WTC11 (cell line): ENCODE measurements at regions not wholly inside any gene's neighbourhood (a gene's known extent, or its start where the extent isn't known, plus 50 kb on each side); places are given as distances from the start of the nearest gene placed in this dataset.

Experiments
- ESRRA ChIP-seq: sonication (generic); formaldehyde crosslinking; IDR thresholded peaks from 2 replicates; pipeline ENCODE4 v1.8.1; 2022; ENCODE audit warnings: mild to moderate bottlenecking, missing genetic modification reagents, borderline replicate concordance
- MXD4 ChIP-seq: fragments of 250-450 bp; sonication (Bioruptor Pico); IDR thresholded peaks from 2 replicates; pipeline ENCODE4 v1.8.0; 2021; ENCODE audit warnings: mild to moderate bottlenecking, moderate library complexity, borderline replicate concordance
- NFYB ChIP-seq: sonication (generic); formaldehyde crosslinking; conservative IDR thresholded peaks from 2 replicates; pipeline ENCODE4 v1.8.0; 2022; ENCODE audit warnings: low read depth, missing genetic modification reagents
- TF ChIP-seq, protein P1 (sequence below): fragments of 200-600 bp; IDR thresholded peaks from 2 replicates; pipeline ENCODE4 v1.8.0; 2022; ENCODE audit warnings: antibody characterized with exemption
- TF ChIP-seq, protein P2 (sequence below): sonication (generic); formaldehyde crosslinking; IDR thresholded peaks from 2 replicates; pipeline ENCODE4 v1.8.1; 2023; ENCODE audit warnings: mild to moderate bottlenecking, missing genetic modification reagents, borderline replicate concordance
- TF ChIP-seq, protein P3 (sequence below): fragments of 250-450 bp; sonication (Bioruptor Pico); IDR thresholded peaks from 2 replicates; pipeline ENCODE4 v1.9.0; 2021; ENCODE audit warnings: mild to moderate bottlenecking
- TF ChIP-seq, protein P4 (sequence below): sonication (generic); formaldehyde crosslinking; IDR thresholded peaks from 2 replicates; pipeline ENCODE4 v1.8.1; 2022; ENCODE audit warnings: missing genetic modification reagents, borderline replicate concordance
- TF ChIP-seq, protein P5 (sequence below): sonication (generic); formaldehyde crosslinking; IDR thresholded peaks from 2 replicates; pipeline ENCODE4 v1.8.1; 2023; ENCODE audit warnings: mild to moderate bottlenecking, missing genetic modification reagents
- TF ChIP-seq, protein P6 (sequence below): sonication (generic); formaldehyde crosslinking; IDR thresholded peaks from 2 replicates; pipeline ENCODE4 v1.8.1; 2022; ENCODE audit warnings: low read depth, missing genetic modification reagents, borderline replicate concordance
- TF ChIP-seq, protein P7 (sequence below): sonication (generic); formaldehyde crosslinking; IDR thresholded peaks from 2 replicates; pipeline ENCODE4 v1.8.0; 2022; ENCODE audit warnings: mild to moderate bottlenecking, missing genetic modification reagents
- TF ChIP-seq, protein P8 (sequence below): sonication (generic); formaldehyde crosslinking; IDR thresholded peaks from 2 replicates; pipeline ENCODE4 v1.8.1; 2022; ENCODE audit warnings: mild to moderate bottlenecking, missing genetic modification reagents, moderate library complexity, borderline replicate concordance
- TF ChIP-seq, protein P9 (sequence below): sonication (generic); formaldehyde crosslinking; IDR thresholded peaks from 2 replicates; pipeline ENCODE4 v1.8.0; 2022; ENCODE audit warnings: mild to moderate bottlenecking, missing genetic modification reagents

DNA sequence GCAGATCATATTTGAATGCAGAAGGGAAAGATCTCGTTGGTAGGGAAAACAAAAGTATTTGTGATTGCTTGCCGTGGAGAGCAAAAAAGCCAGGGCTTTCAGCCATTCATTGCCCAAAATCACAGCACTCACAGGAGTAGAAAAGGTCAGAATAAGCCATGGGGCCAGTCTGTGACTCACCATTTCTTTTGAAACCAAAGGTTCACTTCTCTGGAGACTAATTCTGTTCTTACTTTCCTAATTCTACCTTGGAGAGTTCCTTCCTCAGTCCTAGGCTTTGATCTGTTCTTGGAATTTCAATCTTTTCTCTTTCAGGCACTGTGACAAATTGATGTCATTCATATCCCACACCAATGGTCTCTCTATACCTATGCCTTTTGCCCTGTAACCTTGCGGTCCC, 54.1 kb upstream of the FAM180A start:
- TF ChIP-seq, protein P1, sequence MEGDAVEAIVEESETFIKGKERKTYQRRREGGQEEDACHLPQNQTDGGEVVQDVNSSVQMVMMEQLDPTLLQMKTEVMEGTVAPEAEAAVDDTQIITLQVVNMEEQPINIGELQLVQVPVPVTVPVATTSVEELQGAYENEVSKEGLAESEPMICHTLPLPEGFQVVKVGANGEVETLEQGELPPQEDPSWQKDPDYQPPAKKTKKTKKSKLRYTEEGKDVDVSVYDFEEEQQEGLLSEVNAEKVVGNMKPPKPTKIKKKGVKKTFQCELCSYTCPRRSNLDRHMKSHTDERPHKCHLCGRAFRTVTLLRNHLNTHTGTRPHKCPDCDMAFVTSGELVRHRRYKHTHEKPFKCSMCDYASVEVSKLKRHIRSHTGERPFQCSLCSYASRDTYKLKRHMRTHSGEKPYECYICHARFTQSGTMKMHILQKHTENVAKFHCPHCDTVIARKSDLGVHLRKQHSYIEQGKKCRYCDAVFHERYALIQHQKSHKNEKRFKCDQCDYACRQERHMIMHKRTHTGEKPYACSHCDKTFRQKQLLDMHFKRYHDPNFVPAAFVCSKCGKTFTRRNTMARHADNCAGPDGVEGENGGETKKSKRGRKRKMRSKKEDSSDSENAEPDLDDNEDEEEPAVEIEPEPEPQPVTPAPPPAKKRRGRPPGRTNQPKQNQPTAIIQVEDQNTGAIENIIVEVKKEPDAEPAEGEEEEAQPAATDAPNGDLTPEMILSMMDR: no peak
- TF ChIP-seq ESRRA (CRISPR knock-in tag): no peak
- TF ChIP-seq MXD4: no peak
- TF ChIP-seq, protein P2, sequence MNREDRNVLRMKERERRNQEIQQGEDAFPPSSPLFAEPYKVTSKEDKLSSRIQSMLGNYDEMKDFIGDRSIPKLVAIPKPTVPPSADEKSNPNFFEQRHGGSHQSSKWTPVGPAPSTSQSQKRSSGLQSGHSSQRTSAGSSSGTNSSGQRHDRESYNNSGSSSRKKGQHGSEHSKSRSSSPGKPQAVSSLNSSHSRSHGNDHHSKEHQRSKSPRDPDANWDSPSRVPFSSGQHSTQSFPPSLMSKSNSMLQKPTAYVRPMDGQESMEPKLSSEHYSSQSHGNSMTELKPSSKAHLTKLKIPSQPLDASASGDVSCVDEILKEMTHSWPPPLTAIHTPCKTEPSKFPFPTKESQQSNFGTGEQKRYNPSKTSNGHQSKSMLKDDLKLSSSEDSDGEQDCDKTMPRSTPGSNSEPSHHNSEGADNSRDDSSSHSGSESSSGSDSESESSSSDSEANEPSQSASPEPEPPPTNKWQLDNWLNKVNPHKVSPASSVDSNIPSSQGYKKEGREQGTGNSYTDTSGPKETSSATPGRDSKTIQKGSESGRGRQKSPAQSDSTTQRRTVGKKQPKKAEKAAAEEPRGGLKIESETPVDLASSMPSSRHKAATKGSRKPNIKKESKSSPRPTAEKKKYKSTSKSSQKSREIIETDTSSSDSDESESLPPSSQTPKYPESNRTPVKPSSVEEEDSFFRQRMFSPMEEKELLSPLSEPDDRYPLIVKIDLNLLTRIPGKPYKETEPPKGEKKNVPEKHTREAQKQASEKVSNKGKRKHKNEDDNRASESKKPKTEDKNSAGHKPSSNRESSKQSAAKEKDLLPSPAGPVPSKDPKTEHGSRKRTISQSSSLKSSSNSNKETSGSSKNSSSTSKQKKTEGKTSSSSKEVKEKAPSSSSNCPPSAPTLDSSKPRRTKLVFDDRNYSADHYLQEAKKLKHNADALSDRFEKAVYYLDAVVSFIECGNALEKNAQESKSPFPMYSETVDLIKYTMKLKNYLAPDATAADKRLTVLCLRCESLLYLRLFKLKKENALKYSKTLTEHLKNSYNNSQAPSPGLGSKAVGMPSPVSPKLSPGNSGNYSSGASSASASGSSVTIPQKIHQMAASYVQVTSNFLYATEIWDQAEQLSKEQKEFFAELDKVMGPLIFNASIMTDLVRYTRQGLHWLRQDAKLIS (CRISPR knock-in tag): no peak
- TF ChIP-seq, protein P3, sequence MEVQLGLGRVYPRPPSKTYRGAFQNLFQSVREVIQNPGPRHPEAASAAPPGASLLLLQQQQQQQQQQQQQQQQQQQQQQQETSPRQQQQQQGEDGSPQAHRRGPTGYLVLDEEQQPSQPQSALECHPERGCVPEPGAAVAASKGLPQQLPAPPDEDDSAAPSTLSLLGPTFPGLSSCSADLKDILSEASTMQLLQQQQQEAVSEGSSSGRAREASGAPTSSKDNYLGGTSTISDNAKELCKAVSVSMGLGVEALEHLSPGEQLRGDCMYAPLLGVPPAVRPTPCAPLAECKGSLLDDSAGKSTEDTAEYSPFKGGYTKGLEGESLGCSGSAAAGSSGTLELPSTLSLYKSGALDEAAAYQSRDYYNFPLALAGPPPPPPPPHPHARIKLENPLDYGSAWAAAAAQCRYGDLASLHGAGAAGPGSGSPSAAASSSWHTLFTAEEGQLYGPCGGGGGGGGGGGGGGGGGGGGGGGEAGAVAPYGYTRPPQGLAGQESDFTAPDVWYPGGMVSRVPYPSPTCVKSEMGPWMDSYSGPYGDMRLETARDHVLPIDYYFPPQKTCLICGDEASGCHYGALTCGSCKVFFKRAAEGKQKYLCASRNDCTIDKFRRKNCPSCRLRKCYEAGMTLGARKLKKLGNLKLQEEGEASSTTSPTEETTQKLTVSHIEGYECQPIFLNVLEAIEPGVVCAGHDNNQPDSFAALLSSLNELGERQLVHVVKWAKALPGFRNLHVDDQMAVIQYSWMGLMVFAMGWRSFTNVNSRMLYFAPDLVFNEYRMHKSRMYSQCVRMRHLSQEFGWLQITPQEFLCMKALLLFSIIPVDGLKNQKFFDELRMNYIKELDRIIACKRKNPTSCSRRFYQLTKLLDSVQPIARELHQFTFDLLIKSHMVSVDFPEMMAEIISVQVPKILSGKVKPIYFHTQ (CRISPR knock-in tag): no peak
- TF ChIP-seq, protein P4, sequence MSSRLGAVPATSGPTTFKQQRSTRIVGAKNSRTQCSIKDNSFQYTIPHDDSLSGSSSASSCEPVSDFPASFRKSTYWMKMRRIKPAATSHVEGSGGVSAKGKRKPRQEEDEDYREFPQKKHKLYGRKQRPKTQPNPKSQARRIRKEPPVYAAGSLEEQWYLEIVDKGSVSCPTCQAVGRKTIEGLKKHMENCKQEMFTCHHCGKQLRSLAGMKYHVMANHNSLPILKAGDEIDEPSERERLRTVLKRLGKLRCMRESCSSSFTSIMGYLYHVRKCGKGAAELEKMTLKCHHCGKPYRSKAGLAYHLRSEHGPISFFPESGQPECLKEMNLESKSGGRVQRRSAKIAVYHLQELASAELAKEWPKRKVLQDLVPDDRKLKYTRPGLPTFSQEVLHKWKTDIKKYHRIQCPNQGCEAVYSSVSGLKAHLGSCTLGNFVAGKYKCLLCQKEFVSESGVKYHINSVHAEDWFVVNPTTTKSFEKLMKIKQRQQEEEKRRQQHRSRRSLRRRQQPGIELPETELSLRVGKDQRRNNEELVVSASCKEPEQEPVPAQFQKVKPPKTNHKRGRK (CRISPR knock-in tag): no peak
- TF ChIP-seq, protein P5, sequence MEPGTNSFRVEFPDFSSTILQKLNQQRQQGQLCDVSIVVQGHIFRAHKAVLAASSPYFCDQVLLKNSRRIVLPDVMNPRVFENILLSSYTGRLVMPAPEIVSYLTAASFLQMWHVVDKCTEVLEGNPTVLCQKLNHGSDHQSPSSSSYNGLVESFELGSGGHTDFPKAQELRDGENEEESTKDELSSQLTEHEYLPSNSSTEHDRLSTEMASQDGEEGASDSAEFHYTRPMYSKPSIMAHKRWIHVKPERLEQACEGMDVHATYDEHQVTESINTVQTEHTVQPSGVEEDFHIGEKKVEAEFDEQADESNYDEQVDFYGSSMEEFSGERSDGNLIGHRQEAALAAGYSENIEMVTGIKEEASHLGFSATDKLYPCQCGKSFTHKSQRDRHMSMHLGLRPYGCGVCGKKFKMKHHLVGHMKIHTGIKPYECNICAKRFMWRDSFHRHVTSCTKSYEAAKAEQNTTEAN: no peak
- TF ChIP-seq NFYB (CRISPR knock-in tag): no peak
- TF ChIP-seq, protein P6, sequence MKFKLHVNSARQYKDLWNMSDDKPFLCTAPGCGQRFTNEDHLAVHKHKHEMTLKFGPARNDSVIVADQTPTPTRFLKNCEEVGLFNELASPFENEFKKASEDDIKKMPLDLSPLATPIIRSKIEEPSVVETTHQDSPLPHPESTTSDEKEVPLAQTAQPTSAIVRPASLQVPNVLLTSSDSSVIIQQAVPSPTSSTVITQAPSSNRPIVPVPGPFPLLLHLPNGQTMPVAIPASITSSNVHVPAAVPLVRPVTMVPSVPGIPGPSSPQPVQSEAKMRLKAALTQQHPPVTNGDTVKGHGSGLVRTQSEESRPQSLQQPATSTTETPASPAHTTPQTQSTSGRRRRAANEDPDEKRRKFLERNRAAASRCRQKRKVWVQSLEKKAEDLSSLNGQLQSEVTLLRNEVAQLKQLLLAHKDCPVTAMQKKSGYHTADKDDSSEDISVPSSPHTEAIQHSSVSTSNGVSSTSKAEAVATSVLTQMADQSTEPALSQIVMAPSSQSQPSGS (CRISPR knock-in tag): no peak
- TF ChIP-seq, protein P7, sequence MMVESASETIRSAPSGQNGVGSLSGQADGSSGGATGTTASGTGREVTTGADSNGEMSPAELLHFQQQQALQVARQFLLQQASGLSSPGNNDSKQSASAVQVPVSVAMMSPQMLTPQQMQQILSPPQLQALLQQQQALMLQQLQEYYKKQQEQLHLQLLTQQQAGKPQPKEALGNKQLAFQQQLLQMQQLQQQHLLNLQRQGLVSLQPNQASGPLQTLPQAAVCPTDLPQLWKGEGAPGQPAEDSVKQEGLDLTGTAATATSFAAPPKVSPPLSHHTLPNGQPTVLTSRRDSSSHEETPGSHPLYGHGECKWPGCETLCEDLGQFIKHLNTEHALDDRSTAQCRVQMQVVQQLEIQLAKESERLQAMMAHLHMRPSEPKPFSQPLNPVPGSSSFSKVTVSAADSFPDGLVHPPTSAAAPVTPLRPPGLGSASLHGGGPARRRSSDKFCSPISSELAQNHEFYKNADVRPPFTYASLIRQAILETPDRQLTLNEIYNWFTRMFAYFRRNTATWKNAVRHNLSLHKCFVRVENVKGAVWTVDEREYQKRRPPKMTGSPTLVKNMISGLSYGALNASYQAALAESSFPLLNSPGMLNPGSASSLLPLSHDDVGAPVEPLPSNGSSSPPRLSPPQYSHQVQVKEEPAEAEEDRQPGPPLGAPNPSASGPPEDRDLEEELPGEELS: no peak
- TF ChIP-seq, protein P8, sequence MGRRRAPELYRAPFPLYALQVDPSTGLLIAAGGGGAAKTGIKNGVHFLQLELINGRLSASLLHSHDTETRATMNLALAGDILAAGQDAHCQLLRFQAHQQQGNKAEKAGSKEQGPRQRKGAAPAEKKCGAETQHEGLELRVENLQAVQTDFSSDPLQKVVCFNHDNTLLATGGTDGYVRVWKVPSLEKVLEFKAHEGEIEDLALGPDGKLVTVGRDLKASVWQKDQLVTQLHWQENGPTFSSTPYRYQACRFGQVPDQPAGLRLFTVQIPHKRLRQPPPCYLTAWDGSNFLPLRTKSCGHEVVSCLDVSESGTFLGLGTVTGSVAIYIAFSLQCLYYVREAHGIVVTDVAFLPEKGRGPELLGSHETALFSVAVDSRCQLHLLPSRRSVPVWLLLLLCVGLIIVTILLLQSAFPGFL (CRISPR knock-in tag): no peak
- TF ChIP-seq, protein P9, sequence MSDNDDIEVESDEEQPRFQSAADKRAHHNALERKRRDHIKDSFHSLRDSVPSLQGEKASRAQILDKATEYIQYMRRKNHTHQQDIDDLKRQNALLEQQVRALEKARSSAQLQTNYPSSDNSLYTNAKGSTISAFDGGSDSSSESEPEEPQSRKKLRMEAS (CRISPR knock-in tag): no peak
